ENCODE measurements at regions not wholly inside any gene's neighbourhood (a gene's known extent, or its start where the extent isn't known, plus 50 kb on each side); places are given as distances from the start of the nearest gene placed in this dataset.
A peak's percentile ranks its signal among the peaks of the same experiment; 100 is the strongest.

DNA sequence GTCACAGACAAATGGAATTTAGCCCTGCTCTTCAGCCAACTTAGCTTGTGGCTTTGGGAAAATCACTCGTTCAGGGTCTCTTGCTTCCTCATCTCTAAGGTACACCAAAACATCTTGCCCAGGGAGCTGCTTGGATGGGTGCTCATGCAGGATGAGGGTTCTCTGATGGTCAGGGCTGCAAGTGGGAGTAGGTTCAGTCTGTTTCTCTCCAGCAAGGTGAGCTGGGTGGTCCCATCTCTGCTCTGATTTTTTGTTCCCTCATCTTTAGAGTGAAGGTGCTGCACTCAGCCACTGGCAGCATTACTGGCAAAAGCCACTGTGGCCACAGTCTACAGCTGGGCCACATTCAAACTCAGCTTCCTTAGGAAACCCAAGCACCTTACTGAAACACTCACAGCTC, 149.9 kb upstream of the GPR26 start:
- peak overlapping the region; percentile 37; the same call in 1 of the 2 replicates for H2BK20ac ChIP-seq (ENCODE audit: low read length)
- DNase-seq (ENCODE audit: low read depth in 1 of 2, low spot score in 2 of 2) (peak in 1 of 2 experiments; percentile 13), FAIRE-seq (no peak)
- no peak overlapping the region for H2BK120ac ChIP-seq (replicated peaks; ENCODE audit: low read depth, low read length)
- ChIA-PET CTCF (ENCODE audit: partially characterized antibody) (interaction anchor here (0.7 to 4.4 kb wide), 6 partner anchors 14 to 465 kb away, joined by 3 to 23 read pairs (median 4); no protein-coding TSS in a partner anchor), POLR2A (ENCODE audit: partially characterized antibody) (interaction anchor here (1.5 to 1.8 kb wide), 2 partner anchors 14 to 24 kb away, joined by 3 to 5 read pairs; no protein-coding TSS in a partner anchor)
- no peak overlapping the region for H4K91ac ChIP-seq (replicated peaks; ENCODE audit: insufficient read length, low read length)
- H4K20me1 ChIP-seq (replicated peaks in 1 of 2; ENCODE audit: control insufficient read depth in 1 of 2, insufficient read depth in 2 of 2, low read length in 2 of 2) = no peaks in the 10 kb centered on the region
- H3K23ac ChIP-seq (ENCODE audit: insufficient read length) = no peak overlapping the region
- H4K5ac ChIP-seq (ENCODE audit: insufficient read length, low read depth, low read length) = no peak overlapping the region
- H3K4me2 ChIP-seq (ENCODE audit: insufficient read depth in 1 of 2, low read depth in 2 of 2, low read length in 2 of 2) = no peak overlapping the region
- H3K27me3 ChIP-seq (replicated peaks in 1 of 4; ENCODE audit: control insufficient read depth in 3 of 4, extremely low read depth in 1 of 4, insufficient read depth in 3 of 4, low read length in 3 of 4) = no peaks in the 10 kb centered on the region
- H3K27ac ChIP-seq (ENCODE audit: low read depth, low read length) = no peak overlapping the region
- no peaks in the 10 kb centered on the region for H3K9me3 ChIP-seq (ENCODE audit: insufficient read depth in 2 of 2, low read depth in 1 of 2, low read length in 1 of 2)
- H3K79me1 ChIP-seq (ENCODE audit: low read depth, low read length) = no peaks in the 10 kb centered on the region
- H3K4me3 ChIP-seq (ENCODE audit: extremely low read depth in 1 of 4, insufficient read depth in 2 of 4, low read depth in 3 of 4, low read length in 4 of 4) = no peak overlapping the region
- no peak overlapping the region for H3K14ac ChIP-seq (ENCODE audit: insufficient read length)
- H2BK15ac ChIP-seq (ENCODE audit: low read length) = no peak overlapping the region
- no peak overlapping the region for H3K18ac ChIP-seq (ENCODE audit: extremely low read depth, low read length)
- H2BK5ac ChIP-seq (ENCODE audit: low read depth, low read length) = no peak overlapping the region
- WGBS, 2 experiments (ENCODE audit: extremely low coverage in 1 of 2, insufficient coverage in 1 of 2, insufficient read length in 1 of 2, insufficient replicate concordance in 2 of 2, low coverage in 1 of 2, low lambda C conversion rate in 2 of 2, missing lambda C conversion rate in 1 of 2) = 88% methylated on average over 1 of the region's 1 CpG; no CpG with 5 or more reads in 1 of the 2 experiments
- no peak overlapping the region for H2AFZ ChIP-seq (ENCODE audit: low read length)
- H3K9ac ChIP-seq (replicated peaks in 1 of 4; ENCODE audit: extremely low read depth in 1 of 4, low read depth in 3 of 4, low read length in 3 of 4) = no peak overlapping the region
- H3K56ac ChIP-seq (replicated peaks; ENCODE audit: insufficient read length, low read depth, low read length) = no peak overlapping the region
- no peak overlapping the region for H3K4ac ChIP-seq (replicated peaks; ENCODE audit: insufficient read length, low read depth, low read length)
- no peaks in the 10 kb centered on the region for H3K36me3 ChIP-seq (ENCODE audit: control insufficient read depth in 2 of 4, insufficient read depth in 4 of 4, low read length in 3 of 4)
- no peak overlapping the region for H4K8ac ChIP-seq (ENCODE audit: extremely low read depth, insufficient read depth, low read length)
- peaks cover 2 to 11% (median 8%) of the 10 kb centered on the region in 4 experiments; a peak in 5 of 7 replicates for H3K4me1 ChIP-seq (replicated peaks in 1 of 4; ENCODE audit: control insufficient read depth in 3 of 4, insufficient read depth in 4 of 4, low read length in 3 of 4)
- no peaks in the 10 kb centered on the region for H3K23me2 ChIP-seq (ENCODE audit: low read depth, low read length)
- H2AK5ac ChIP-seq (ENCODE audit: low read depth, low read length) = no peak overlapping the region
- H2BK12ac ChIP-seq (ENCODE audit: low read depth, low read length) = no peak overlapping the region
- H3K79me2 ChIP-seq (ENCODE audit: control insufficient read depth in 1 of 2, insufficient read depth in 2 of 2, low read length in 2 of 2) = no peaks in the 10 kb centered on the region
- TF ChIP-seq RFX5 (IDR thresholded peaks at IDR 0.05; ENCODE audit: borderline replicate concordance, low read depth, low read length) (no peak), MAFK (IDR thresholded peaks at IDR 0.05; ENCODE audit: low read depth, low read length) (no peak), GTF2F1 (IDR thresholded peaks at IDR 0.05; ENCODE audit: borderline replicate concordance, low read depth, low read length) (no peak), HDAC6 (IDR thresholded peaks at IDR 0.05; ENCODE audit: low read depth, low read length) (no peak), HDAC2 (IDR thresholded peaks at IDR 0.05; ENCODE audit: borderline replicate concordance in 1 of 2, low read depth in 2 of 2, low read length in 2 of 2) (no peak), BCL11A (IDR thresholded peaks at IDR 0.05; ENCODE audit: low read depth in 2 of 2, low read length in 2 of 2) (no peak), CHD1 (IDR thresholded peaks at IDR 0.05; ENCODE audit: low read depth, low read length) (no peak), KDM1A (IDR thresholded peaks at IDR 0.05; ENCODE audit: borderline replicate concordance, low read length) (no peak), SRF (IDR thresholded peaks at IDR 0.05; ENCODE audit: low read depth, low read length) (no peak), RXRA (IDR thresholded peaks at IDR 0.05; ENCODE audit: insufficient read depth, low read depth, low read length) (no peak), SAP30 (IDR thresholded peaks at IDR 0.05; ENCODE audit: insufficient read depth, insufficient replicate concordance, low read length) (no peak), PHF8 (conservative IDR thresholded peaks at IDR 0.05; ENCODE audit: low read depth, low read length) (no peak), NRF1 (IDR thresholded peaks at IDR 0.05; ENCODE audit: low read depth, low read length) (no peak), SUZ12 (IDR thresholded peaks at IDR 0.05; ENCODE audit: low read length) (no peak)

All from H1 (cell line).